Effector CD8-positive, alpha-beta T cell (primary cell): ENCODE measurements at regions not wholly inside any gene's neighbourhood (a gene's known extent, or its start where the extent isn't known, plus 50 kb on each side); places are given as distances from the start of the nearest gene placed in this dataset.
"Not testable (repeated sequence)": the region's sequence is repeated elsewhere in the genome, so short reads cannot be mapped to it uniquely, and the experiment has no call there.

ENCODE experiments used
- DNase-seq: peaks from one replicate; lab custom pipeline; 2025; lab: John Stamatoyannopoulos, UW

DNA sequence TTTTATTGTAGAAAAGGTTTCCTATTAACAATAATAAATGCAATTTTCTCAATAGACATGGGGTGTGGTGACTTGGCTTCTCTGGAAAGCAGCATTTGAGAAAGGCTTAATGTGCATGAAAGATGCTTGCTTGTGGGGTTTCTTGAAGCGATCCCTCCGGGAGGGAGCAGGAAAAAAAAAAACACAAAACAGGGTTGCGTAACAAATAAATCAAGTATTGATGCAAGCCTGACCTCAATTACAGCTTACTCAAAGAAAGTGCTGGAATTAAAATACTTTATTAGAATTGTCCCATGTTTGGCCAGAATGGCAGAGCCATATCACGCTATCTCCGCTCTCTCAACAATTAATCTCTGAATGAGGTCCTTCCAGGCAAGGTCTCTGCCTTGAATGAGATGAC, 1612.5 kb downstream of the REEP3 start:
- no peak for DNase-seq

DNA sequence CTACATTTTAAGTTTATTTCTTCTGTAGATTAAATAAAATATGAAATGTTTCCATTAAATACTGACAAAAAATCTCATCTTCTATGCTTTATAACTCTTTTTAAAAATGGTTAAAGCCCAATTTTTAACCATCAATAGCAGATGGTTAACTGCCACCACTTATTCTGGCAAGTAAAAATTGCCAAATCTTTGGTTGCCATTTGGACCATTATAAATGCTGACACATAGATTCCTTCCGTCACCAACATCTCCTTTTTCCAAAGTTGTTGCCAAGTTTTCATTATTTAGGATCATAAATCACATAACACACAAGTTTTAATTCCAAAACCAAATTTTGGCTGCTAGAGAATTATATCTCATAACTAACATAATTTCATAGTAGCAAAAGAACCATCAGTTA, 1614.3 kb downstream of the REEP3 start:
- no peak for DNase-seq

DNA sequence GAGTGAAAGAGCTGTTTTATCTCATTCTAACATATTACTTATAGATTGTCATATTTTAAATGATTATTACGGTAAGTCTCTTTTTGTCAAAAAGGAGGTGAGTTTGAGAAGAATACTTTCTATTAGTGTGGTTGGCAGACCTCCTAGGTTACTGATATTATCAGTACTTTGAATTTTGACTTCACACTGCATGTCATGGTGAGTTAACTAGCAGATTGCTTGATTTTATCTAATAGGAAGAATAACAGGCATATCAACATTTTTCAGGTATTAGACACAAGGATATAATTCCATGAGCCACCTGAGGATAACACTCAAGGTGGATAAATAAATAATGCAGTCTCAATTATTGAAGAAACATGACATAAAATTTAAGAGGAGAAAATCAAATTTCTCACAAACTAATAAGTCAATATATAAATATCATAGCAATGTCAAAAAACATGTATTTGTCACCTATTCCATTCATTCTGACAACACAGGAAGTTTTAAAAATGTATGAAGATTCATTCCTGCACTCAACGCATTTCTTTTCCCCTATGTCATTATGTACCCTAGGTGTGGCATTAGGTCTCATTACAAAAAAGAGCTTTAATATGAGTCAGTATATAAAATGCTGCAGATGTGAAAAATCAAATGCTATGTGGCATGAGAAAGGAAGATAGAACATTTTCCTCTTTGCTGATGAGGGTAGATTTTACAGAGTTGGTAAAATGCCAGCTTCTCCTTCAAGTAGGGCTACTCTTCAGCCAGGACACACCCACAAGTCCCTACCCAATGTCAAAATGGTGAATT, 1621.6 kb downstream of the REEP3 start:
- DNase-seq: no peak

DNA sequence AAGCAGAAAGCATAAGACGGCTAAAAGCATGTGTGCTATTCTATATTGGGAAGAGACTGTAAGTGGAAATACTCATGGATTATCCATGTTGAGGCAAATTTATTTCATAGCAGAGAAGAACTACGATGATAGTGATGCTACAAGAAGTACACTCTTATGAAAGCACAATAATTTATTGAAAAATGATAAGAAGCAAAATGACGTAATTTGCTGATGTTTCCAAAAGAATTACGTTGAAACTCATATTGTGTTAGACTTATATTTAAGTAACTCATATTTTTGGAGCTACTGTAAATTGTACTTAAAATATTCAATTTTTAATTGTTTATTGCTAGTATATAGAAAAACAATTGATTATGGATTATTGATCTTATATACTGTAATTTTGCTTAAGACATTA, 1622.5 kb downstream of the REEP3 start:
- DNase-seq: no peak

DNA sequence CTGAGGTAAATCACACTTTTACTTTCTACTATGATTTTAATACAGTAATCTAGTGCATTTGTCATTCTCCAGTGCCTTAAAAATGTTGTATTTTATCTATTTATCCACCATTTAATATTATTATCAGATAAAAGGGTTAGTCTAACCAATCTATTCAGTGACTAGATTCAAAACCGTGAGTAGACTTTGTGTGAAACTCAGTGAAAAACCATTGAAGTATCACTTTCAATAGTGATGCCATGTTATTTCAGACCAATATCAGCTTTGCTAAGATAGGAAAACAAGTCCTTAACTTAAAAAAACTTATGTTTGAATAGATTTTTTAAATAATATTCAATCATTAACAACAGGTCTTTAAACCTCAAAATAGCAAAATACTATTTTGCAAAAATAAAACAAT, 1628.7 kb downstream of the REEP3 start:
- no peak for DNase-seq

DNA sequence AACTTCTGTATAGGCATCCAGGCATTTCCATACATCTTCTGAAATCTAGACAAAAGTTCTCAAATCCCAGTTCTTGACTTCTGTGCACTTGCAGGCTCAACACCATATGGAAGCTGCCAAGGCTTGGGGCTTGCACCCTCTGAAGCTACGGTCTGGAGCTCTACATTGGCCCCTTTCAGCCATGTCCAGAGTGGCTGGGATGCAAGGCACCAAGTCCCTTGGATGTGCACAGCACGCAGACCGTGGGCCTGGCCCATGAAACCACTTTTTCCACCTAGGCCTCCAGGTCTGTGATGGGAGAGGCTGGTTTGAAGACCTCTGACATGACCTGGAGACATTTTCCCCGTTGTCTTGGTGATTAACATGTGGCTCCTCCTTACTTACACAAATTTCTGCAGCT, 1645.1 kb downstream of the REEP3 start:
- DNase-seq: no peak

DNA sequence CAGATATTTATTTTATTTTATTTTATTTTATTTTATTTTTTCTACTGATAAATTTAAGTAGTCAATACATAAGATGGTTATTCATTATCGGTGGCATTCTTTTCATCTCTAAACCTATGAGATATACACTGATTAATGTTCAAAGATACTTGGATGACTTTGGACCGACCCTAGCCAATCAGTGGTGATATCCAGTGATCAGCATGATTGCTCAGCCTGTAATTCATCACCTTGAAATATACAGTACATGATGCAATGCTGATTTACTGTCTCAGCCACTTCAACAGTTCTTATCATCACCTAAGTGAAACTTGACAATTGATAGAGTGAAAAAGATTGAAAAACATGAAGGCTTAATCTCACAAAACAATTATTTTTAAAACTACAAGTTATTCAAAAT, 1651.0 kb downstream of the REEP3 start:
- DNase-seq: no peak

DNA sequence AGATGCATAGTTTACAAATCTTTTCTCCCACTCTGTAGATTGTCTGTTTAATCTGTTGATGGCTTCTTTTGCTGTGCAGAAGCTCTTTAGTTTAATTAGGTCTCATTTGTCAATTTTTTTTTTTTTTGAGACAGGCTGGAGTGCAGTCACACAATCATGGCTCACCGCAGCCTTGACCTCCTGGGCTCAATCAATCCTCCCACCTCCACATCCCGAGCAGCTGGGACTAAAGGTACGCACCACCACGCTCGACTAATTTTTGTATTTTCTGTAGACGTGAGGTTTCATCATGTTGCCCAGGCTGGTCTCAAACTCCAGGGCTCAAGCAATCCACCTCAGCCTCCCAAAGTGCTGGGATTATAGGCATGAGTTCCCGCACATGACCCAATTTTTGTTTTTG, 1655.8 kb downstream of the REEP3 start:
- DNase-seq: no peak

DNA sequence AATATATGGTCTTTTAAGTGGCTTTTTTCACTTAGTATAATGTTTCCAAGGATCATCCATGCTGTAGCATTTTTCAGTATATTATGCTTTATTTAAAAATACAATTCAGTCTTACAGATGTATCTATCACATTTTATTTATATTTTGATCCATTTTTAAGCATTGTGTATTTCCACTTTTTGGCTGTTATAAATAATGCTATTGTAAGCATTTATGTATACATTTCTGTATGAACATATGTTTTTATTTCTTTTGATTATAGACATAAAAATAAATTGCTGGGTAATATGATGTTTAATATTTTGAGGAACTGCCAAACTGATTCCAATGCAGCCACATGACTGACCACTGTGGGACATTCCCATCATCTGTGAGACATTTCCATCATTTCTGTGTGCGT, 1662.0 kb downstream of the REEP3 start:
- DNase-seq: no peak

DNA sequence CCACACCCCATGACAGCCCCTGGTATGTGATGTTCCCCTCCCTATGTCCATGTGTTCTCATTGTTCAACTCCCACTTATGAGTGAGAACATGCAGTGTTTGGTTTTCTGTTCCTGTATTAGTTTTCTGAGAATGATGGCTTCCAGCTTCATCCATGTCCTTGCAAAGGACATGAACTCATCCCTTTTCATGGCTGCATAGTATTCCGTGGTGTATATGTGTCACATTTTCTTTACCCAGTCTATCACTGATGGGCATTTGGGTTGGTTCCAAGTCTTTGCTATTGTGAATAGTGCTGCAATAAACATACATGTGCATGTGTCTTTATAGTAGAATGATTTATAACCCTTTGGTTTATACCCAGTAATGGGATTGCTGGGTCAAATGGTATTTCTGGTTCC, 1665.5 kb downstream of the REEP3 start:
- not testable (repeated sequence) for DNase-seq

DNA sequence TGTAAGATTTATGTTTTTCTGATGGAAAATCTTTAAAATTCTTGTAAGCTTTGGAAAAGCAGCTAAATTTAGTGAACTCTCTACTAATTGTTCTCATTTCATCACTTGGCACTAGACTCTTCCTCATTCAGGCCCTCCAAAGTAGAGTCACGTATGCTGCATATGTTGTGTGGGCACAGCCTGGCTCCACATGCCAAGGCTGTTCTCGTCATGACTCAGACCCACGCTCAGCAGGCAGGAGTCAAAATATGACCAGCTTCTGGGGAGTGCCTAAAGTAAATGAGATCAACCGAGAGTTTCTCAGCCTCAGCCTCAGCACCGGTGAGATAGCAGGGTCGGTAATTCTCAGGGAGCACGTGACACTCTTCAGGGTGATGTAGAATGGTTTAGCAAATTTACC, 1672.9 kb downstream of the REEP3 start:
- no peak for DNase-seq

DNA sequence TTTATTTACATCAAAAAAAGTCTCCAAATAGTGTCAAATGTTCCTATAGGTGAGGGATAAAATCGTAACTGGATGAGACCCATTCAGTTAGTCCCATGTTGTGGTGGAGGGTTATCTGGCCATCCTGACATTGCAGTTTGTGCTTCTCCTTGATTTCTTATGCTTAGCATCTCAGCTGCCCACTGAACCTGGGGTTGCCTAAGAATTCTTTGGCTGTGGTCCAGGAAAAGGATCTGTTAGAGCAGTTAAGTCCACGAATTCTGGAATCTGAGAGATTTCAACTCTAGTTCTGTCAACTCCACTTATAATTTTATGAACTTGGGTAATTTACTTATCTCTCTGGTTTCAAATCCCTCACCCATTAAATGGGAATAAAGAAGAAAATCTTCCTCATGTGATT, 1673.4 kb downstream of the REEP3 start:
- DNase-seq: no peak

DNA sequence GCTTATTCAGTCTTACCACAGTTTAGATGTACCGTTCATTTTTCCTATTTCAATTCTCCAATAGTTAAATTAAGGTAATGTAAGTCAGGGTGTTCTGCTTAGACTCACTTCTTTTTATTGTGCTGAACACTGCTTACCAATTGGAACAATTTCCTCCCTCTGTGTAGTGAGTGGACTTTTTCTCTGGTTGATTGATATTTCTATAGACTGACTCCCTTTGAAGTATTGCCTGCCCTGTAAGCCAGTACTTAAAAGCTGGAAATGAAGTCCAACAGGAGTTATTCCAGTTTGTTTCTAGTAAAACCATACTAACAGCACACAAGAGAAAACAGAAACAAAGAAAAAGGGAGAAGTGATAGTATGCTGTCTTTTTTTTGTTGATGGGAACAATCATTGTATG, 1674.9 kb downstream of the REEP3 start:
- DNase-seq: no peak

DNA sequence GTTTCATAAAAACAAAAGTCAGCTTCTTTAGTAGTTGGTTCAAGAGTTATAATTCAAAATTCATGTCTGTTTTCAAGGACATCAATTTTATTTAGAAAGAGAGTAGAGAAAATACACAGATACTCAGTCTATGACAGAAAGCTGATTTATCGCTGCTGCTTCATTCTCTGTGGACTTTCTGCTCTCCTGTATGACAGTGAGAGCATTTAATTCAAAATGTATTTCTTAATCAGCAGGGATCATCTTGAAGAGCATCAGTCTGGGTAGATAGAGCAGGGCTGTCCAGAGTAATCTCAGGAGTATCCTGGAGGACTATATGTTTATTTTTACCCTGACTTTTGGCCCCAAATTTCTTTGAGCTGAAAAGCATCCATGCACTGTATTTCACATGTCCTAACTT, 1676.7 kb downstream of the REEP3 start:
- DNase-seq: no peak

DNA sequence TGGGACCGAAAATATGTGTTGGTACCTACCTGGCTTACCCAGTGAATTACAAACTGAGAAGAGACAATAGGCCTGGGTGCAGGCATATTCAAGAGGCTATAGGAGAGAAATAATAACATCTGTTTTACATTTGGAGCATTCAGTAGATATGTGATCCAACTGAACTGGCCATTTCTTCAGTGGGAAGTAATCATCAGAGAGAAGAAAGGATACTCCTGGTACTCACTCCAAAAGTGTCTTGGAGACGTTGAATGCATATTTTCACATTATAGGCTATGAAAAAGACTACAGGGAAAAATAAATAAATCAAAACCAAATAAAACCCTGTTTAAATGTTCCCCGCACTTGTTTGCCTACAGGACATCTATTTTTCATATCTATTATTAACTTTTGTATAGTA, 1680.3 kb downstream of the REEP3 start:
- DNase-seq: no peak

DNA sequence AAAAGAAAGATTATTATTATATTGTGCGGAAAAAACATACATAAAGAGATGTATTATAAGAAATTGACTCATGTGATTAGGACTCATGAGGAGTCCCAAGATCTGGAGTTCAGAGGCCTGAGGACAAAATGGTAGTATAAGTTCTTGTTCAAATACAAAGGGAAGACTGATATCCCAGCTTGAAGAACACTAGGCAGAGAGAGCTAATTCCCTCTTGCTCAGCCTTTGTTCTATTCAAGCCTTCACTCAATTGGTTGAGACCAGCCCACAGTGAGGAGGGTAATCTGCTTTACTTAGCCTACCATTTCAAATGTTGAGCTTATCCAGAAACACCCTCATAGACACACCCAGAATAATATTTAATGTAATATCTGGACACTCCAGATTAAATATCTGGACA, 1683.8 kb downstream of the REEP3 start:
- no peak for DNase-seq

DNA sequence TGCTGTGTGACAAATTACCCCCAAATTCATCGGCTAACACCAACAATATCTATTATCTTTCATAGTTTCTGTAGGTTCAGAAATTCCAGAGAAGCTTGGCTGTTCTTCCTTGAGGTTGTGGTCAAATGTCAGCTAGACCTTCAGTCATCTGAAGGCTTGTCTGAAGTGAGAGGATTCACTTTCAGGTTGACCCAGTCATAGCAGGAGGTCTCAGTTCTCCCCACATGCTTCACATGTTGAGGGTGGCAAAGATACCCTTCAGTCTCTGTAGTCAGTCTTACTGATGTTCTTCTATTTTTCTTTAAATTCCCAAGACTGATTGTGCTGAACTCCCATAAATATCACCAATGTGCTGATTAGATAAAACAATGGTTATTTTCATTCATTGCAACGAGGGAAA, 1692.0 kb downstream of the REEP3 start:
- DNase-seq: no peak

DNA sequence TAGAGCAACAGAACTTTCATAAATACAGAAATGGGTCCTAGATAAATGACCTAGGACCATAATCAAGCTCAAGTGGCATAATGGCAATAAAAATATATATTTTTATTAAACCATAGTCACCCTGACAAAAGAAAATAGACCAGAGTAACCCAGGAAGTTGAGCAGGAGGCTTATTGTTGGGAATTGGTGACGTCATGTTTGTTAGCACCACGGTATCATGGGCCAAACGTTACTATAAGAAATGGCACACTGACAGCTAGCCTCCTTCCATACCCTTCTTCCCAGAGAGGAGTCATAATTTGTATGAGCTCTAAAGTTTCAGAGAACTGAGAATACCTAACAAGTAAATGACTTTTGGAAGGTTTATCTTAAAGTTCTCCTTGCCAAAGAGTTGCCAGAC, 1698.2 kb downstream of the REEP3 start:
- no peak for DNase-seq

DNA sequence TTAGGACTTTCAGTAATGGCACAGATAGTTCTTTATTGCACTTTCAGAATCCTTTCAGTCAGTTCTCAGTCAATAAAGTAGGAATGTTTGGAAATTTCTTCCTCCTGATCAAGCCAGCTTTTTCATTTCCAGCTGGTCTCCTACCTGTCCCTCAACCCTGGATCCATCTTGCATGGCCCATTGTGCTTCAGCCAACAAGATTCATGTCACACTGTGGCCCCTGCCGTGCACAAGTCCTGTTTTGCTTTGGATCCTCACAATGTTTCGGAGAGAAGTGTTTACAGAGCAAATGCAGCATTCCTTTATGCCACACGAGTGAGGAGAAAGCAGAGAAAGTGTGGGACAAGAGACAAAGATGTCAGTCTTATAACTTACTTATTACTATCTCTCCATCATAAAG, 1694.7 kb upstream of the LRRTM3 start:
- DNase-seq: no peak

DNA sequence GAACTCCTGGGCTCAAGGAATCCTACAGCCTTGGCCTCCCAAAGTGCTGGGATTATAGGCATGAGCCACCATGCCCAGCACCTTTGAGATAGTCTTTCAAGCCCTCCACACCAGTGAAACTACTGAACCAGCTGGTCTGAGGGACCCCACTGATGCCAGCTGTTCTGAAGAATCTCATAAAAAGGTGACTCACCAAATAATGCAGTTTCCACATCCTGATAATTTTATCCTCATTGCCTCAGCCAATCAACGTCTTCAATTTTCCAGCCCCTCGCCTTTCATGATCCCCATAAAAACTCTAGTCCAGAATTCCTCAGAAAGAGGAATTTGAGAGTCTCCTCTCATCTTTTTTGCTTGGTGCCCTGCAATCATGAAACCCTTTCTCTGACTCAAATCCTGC, 1691.6 kb upstream of the LRRTM3 start:
- no peak for DNase-seq

DNA sequence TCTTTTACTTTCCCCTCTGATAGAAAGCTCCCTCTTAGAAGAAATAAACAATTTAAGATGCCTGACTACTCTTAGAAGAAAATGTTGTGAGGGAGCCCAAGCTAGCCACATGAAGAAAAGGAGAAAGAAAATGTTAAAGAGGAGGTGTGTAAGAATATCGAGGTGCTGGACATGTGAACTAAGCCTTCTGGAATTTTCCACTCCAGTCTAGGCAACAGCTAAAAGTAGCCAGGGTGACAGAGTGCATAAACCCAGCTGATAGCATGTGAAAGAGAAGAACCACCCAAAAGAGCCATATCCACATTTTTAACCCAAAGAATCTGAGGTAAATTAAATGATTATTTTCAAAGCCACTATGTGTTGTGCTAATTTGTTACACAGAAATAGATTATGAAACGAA, 1690.6 kb upstream of the LRRTM3 start:
- no peak for DNase-seq

DNA sequence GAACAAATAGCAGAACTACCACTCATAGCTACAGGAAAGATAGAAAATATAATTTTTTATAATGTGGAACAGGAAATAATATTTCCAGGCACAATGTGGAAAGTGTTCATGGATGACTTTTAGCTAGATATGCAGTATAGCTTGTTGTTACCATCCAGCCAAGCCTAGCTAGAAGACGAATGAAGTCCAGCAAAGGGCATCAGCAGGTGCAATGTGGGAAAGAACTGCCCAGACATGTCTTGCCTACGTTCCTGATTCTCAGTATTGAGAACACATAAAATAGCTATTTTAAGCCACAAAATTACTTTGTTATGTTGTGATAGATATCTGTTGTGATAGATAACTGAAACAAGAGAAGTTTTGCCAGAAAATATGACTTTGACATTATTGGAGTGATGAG, 1690.0 kb upstream of the LRRTM3 start:
- DNase-seq: no peak

DNA sequence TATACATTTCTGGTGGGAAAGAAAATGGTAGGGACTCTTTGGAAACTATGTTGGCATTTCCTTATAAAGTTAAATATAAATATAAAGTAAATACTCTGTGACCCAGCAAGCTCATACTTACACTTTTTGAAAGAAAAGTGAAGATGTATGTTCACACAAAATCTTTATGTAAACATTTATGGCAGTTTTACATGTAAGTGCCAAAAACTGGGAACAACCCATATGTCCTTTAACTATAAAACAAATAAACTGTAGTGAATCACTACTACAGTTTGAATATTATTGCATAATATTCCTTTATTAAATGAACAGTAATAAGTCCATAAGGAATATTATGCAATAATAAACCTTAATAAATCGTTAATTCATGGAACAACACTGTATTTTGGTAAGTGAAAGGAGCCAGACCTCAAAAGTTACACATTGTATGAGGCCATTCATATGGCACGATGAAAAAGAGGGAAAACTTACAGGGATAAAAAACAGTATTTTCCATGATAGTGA, 1660.3 kb upstream of the LRRTM3 start:
- DNase-seq: no peak

DNA sequence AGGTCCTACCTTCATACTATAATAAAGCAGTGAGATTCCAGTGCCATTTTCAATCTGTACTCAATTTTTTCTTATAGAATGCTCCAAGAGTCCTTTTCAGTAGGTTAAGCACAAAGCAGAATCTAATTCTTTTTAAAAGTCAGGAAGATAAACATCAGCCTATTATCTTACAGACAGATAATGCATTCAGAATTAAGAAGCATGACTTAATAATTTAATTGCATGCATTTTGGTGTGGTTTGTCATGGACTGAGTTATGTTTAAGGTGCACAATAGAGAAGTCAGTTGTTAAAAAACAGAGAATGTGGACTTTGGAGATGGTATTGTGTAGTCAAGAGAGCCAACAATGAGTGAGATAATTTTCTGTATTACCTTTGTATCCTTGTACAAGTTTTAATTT, 1656.3 kb upstream of the LRRTM3 start:
- not testable (repeated sequence) for DNase-seq
